RWPE2 (cell line): ENCODE measurements at regions not wholly inside any gene's neighbourhood (a gene's known extent, or its start where the extent isn't known, plus 50 kb on each side); places are given as distances from the start of the nearest gene placed in this dataset.

Source experiments
- ATAC-seq: fragments of 200-7000 bp; cut with Tn5 transposase; 3 replicates; pipeline ENCODE4 v1.9.1; 2021; ENCODE audit warnings: low read depth
- DNase-seq: peaks from one replicate; pipeline ENCODE4 v3.0.0-alpha.2; 2020; ENCODE audit warnings: low spot score
- H3K27ac ChIP-seq: fragments of 450-650 bp; 2 replicates; pipeline ENCODE4 v1.5.1; 2017; ENCODE audit warnings: mild to moderate bottlenecking; ENCODE audit not compliant: poor library complexity, severe bottlenecking
- H3K27me3 ChIP-seq: fragments of 250-450 bp; sonication (Bioruptor Pico); 2 replicates; pipeline ENCODE4 v1.5.1; 2021; ENCODE audit warnings: mild to moderate bottlenecking, moderate library complexity; ENCODE audit not compliant: insufficient read depth, poor library complexity, severe bottlenecking
- H3K36me3 ChIP-seq: fragments of 250-450 bp; sonication (Bioruptor Pico); 2 replicates; pipeline ENCODE4 v1.5.1; 2020; ENCODE audit warnings: low read depth, mild to moderate bottlenecking, moderate library complexity
- H3K4me1 ChIP-seq: fragments of 250-450 bp; sonication (Bioruptor Pico); 2 replicates; pipeline ENCODE4 v1.5.1; 2021; ENCODE audit warnings: mild to moderate bottlenecking, moderate library complexity; ENCODE audit not compliant: insufficient read depth, poor library complexity, severe bottlenecking
- H3K4me3 ChIP-seq: fragments of 250-450 bp; sonication (Bioruptor Pico); 2 replicates; pipeline ENCODE4 v1.5.1; 2021; ENCODE audit warnings: mild to moderate bottlenecking, moderate library complexity; ENCODE audit not compliant: severe bottlenecking
- H3K9me3 ChIP-seq: fragments of 250-450 bp; sonication (Bioruptor Pico); 2 replicates; pipeline ENCODE4 v1.5.1; 2021; ENCODE audit warnings: mild to moderate bottlenecking, moderate library complexity; ENCODE audit not compliant: severe bottlenecking
- CTCF ChIP-seq: fragments of 450-650 bp; IDR thresholded peaks from one replicate; pipeline ENCODE4 v1.5.1; 2017; ENCODE audit warnings: mild to moderate bottlenecking, moderate library complexity; ENCODE audit not compliant: poor library complexity, severe bottlenecking

GRCh38 chr5:135696317-135696716 is 117.5 kb upstream of the CXCL14 start:
- no peak overlapping the region for H3K4me3 ChIP-seq
- ATAC-seq: no peak
- H3K27ac ChIP-seq: no peak overlapping the region
- no peak for DNase-seq
- H3K36me3 ChIP-seq: no peaks in the 10 kb centered on the region
- no peak for TF ChIP-seq CTCF
- no peaks in the 10 kb centered on the region for H3K27me3 ChIP-seq
- H3K4me1 ChIP-seq: peaks cover 21% of the 10 kb centered on the region
- H3K9me3 ChIP-seq: no peaks in the 10 kb centered on the region

- DNase-seq: no peak
- Histone ChIP-seq H3K4me1 (peaks cover 21% of the 10 kb centered on the region), H3K27me3 (no peaks in the 10 kb centered on the region), H3K9me3 (no peaks in the 10 kb centered on the region), H3K27ac (no peak overlapping the region), H3K4me3 (no peak overlapping the region), H3K36me3 (no peaks in the 10 kb centered on the region)
- no peak for TF ChIP-seq CTCF
- ATAC-seq: no peak
Measured at GRCh38 chr5:135695656-135696313, 117.0 kb upstream of the CXCL14 start.

GRCh38 chr5:135694906-135695305 is 116.1 kb upstream of the CXCL14 start:
- no peak for TF ChIP-seq CTCF
- peaks cover 21% of the 10 kb centered on the region for H3K4me1 ChIP-seq
- no peaks in the 10 kb centered on the region for H3K36me3 ChIP-seq
- DNase-seq: no peak
- ATAC-seq: no peak
- H3K27ac ChIP-seq: no peak overlapping the region
- H3K27me3 ChIP-seq: no peaks in the 10 kb centered on the region
- no peak overlapping the region for H3K4me3 ChIP-seq
- H3K9me3 ChIP-seq: no peaks in the 10 kb centered on the region

- no peak for TF ChIP-seq CTCF
- Histone ChIP-seq H3K4me1 (peaks cover 21% of the 10 kb centered on the region), H3K27ac (peak overlapping the region; percentile 62), H3K36me3 (no peaks in the 10 kb centered on the region), H3K9me3 (no peaks in the 10 kb centered on the region), H3K27me3 (no peaks in the 10 kb centered on the region), H3K4me3 (no peak overlapping the region)
- DNase-seq (no peak), ATAC-seq (no peak; the same call in 2 of the 3 replicates)
Measured at GRCh38 chr5:135694012-135694411, 115.2 kb upstream of the CXCL14 start.

- DNase-seq (no peak), ATAC-seq (peak; percentile 94)
- peaks cover 21% of the 10 kb centered on the region for H3K4me1 ChIP-seq
- peak overlapping the region; percentile 62 for H3K27ac ChIP-seq
- H3K36me3 ChIP-seq: no peaks in the 10 kb centered on the region
- H3K27me3 ChIP-seq: no peaks in the 10 kb centered on the region
- no peaks in the 10 kb centered on the region for H3K9me3 ChIP-seq
- no peak overlapping the region for H3K4me3 ChIP-seq
- no peak for TF ChIP-seq CTCF
Measured at GRCh38 chr5:135693371-135693955, 114.7 kb upstream of the CXCL14 start.
